ENCODE measurements at regions not wholly inside any gene's neighbourhood (a gene's known extent, or its start where the extent isn't known, plus 50 kb on each side); places are given as distances from the start of the nearest gene placed in this dataset.

- TF ChIP-seq CTCF (IDR thresholded peaks at IDR 0.05; ENCODE audit: unreplicated experiment), result no peak
- intact Hi-C loops (cut with micrococcal nuclease; ENCODE audit: unreplicated experiment), result no loop called here
- Mint-ChIP-seq H3K9me3 (ENCODE audit: low read depth, unreplicated experiment) (peaks cover under 1% of the 10 kb centered on the region), H3K27ac (ENCODE audit: unreplicated experiment) (no peak overlapping the region), H3K4me1 (ENCODE audit: low read depth, unreplicated experiment) (no peaks in the 10 kb centered on the region), H3K36me3 (ENCODE audit: insufficient read depth, unreplicated experiment) (no peaks in the 10 kb centered on the region), H3K27me3 (ENCODE audit: unreplicated experiment) (no peaks in the 10 kb centered on the region), H3K4me3 (ENCODE audit: low read depth, unreplicated experiment) (no peak overlapping the region)
- DNase-seq, result no peak
- no TSS peak for BruUV-seq (replicated peaks)
- CTCF ChIA-PET, result no interaction called here
These were observed 365.5 kb downstream of the TMEM38B start for GRCh38 chr9:106059886-106060285.

- no peaks in the 10 kb centered on the region for H3K36me3 Mint-ChIP-seq (ENCODE audit: insufficient read depth, unreplicated experiment)
- no peaks in the 10 kb centered on the region for H3K27me3 Mint-ChIP-seq (ENCODE audit: unreplicated experiment)
- H3K4me3 Mint-ChIP-seq (ENCODE audit: low read depth, unreplicated experiment), result no peak overlapping the region
- CTCF ChIA-PET, result no interaction called here
- DNase-seq, result no peak
- no peak for TF ChIP-seq CTCF (IDR thresholded peaks at IDR 0.05; ENCODE audit: unreplicated experiment)
- no TSS peak for BruUV-seq (replicated peaks)
- intact Hi-C loops (cut with micrococcal nuclease; ENCODE audit: unreplicated experiment), result no loop called here
- no peaks in the 10 kb centered on the region for H3K4me1 Mint-ChIP-seq (ENCODE audit: low read depth, unreplicated experiment)
- no peak overlapping the region for H3K27ac Mint-ChIP-seq (ENCODE audit: unreplicated experiment)
- H3K9me3 Mint-ChIP-seq (ENCODE audit: low read depth, unreplicated experiment), result no peaks in the 10 kb centered on the region
These were observed 366.5 kb downstream of the TMEM38B start for GRCh38 chr9:106060885-106061284.

DNA sequence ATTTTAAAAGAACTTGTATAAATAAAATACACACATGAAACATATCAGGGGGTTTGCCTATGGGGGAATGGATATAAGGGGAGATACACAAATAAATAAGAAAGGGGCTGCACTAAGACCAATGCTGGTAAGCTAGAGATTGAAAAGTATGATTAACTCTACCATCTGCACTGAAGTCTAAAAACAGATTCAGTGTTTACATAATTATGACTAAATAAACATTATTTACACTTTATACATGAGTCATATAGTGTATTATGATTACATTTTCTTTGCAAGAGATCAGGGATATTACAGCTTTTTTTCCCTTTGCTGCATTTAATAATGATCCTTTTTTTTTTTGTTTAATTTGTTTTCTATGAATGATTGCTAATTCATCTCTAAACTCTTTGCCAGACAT lies 367.9 kb downstream of the TMEM38B start:
- Mint-ChIP-seq H3K36me3 (ENCODE audit: insufficient read depth, unreplicated experiment) (no peaks in the 10 kb centered on the region), H3K4me3 (ENCODE audit: low read depth, unreplicated experiment) (no peak overlapping the region), H3K27me3 (ENCODE audit: unreplicated experiment) (no peaks in the 10 kb centered on the region), H3K9me3 (ENCODE audit: low read depth, unreplicated experiment) (no peaks in the 10 kb centered on the region), H3K4me1 (ENCODE audit: low read depth, unreplicated experiment) (no peaks in the 10 kb centered on the region), H3K27ac (ENCODE audit: unreplicated experiment) (no peak overlapping the region)
- intact Hi-C loops (cut with micrococcal nuclease; ENCODE audit: unreplicated experiment), result no loop called here
- no peak for DNase-seq
- no TSS peak for BruUV-seq (replicated peaks)
- no peak for TF ChIP-seq CTCF (IDR thresholded peaks at IDR 0.05; ENCODE audit: unreplicated experiment)
- CTCF ChIA-PET, result no interaction called here

- Mint-ChIP-seq H3K27me3 (ENCODE audit: unreplicated experiment) (no peaks in the 10 kb centered on the region), H3K4me1 (ENCODE audit: low read depth, unreplicated experiment) (no peaks in the 10 kb centered on the region), H3K4me3 (ENCODE audit: low read depth, unreplicated experiment) (no peak overlapping the region), H3K9me3 (ENCODE audit: low read depth, unreplicated experiment) (peaks cover 6% of the 10 kb centered on the region), H3K27ac (ENCODE audit: unreplicated experiment) (no peak overlapping the region), H3K36me3 (ENCODE audit: insufficient read depth, unreplicated experiment) (no peaks in the 10 kb centered on the region)
- DNase-seq, result no peak
- intact Hi-C loops (cut with micrococcal nuclease; ENCODE audit: unreplicated experiment), result no loop called here
- no peak for TF ChIP-seq CTCF (IDR thresholded peaks at IDR 0.05; ENCODE audit: unreplicated experiment)
- BruUV-seq (replicated peaks), result no TSS peak
- CTCF ChIA-PET, result no interaction called here
These were observed 370.8 kb downstream of the TMEM38B start for GRCh38 chr9:106065136-106065535.
